ENCODE measurements at regions not wholly inside any gene's neighbourhood (a gene's known extent, or its start where the extent isn't known, plus 50 kb on each side); places are given as distances from the start of the nearest gene placed in this dataset.
"Not testable (repeated sequence)": the region's sequence is repeated elsewhere in the genome, so short reads cannot be mapped to it uniquely, and the experiment has no call there.

- no peaks in the 10 kb centered on the region for H3K36me3 ChIP-seq (ENCODE audit: control insufficient read depth, insufficient read depth, low read length)
- Mint-ChIP-seq H3K9me3 (peaks cover 0 to 4% of the 10 kb centered on the region in 2 donors), H3K4me1 (peaks cover 32 to 37% of the 10 kb centered on the region in 2 donors), H3K4me3 (no peak overlapping the region), H3K27me3 (ENCODE audit: low read depth in 2 of 2) (peaks cover 0 to 2% of the 10 kb centered on the region in 2 donors), H3K36me3 (no peaks in the 10 kb centered on the region), H3K27ac (no peak overlapping the region)
- H3K4me1 ChIP-seq (ENCODE audit: control insufficient read depth, insufficient read depth, low read length): peaks cover 27% of the 10 kb centered on the region
- no peaks in the 10 kb centered on the region for H3K27me3 ChIP-seq (ENCODE audit: control insufficient read depth, insufficient read depth, low read length)
- 100% methylated on average over 3 of the region's 3 CpGs for WGBS (ENCODE audit: insufficient coverage)
- no peak overlapping the region for H3K4me3 ChIP-seq (ENCODE audit: low read length)
- H3K27ac ChIP-seq (ENCODE audit: low read length): no peak overlapping the region
- no peak for DNase-seq
- intact Hi-C loops (cut with micrococcal nuclease): no loop called here
- no peaks in the 10 kb centered on the region for H3K9me3 ChIP-seq (ENCODE audit: control insufficient read depth, insufficient read depth, low read length)
- ATAC-seq: no peak
- no peak for TF ChIP-seq CTCF (IDR thresholded peaks at IDR 0.05)
Observed at GRCh38 chr14:71248194-71248593, 340.9 kb downstream of the PCNX1 start.

GRCh38 chr14:71250347-71250746, 343.1 kb downstream of the PCNX1 start:
- Mint-ChIP-seq H3K9me3 (peaks cover 0 to 4% of the 10 kb centered on the region in 2 donors), H3K27ac (peak overlapping the region in 1 of 2 donors; percentile 76), H3K4me3 (no peak overlapping the region), H3K36me3 (no peaks in the 10 kb centered on the region), H3K27me3 (ENCODE audit: low read depth in 2 of 2) (peaks cover 0 to 2% of the 10 kb centered on the region in 2 donors), H3K4me1 (peaks cover 32 to 37% of the 10 kb centered on the region in 2 donors)
- WGBS (ENCODE audit: insufficient coverage): 91% methylated on average over 2 of the region's 2 CpGs
- Histone ChIP-seq H3K4me3 (ENCODE audit: low read length) (no peak overlapping the region), H3K9me3 (ENCODE audit: control insufficient read depth, insufficient read depth, low read length) (no peaks in the 10 kb centered on the region), H3K36me3 (ENCODE audit: control insufficient read depth, insufficient read depth, low read length) (no peaks in the 10 kb centered on the region), H3K27ac (ENCODE audit: low read length) (no peak overlapping the region), H3K4me1 (ENCODE audit: control insufficient read depth, insufficient read depth, low read length) (peaks cover 25% of the 10 kb centered on the region), H3K27me3 (ENCODE audit: control insufficient read depth, insufficient read depth, low read length) (no peaks in the 10 kb centered on the region)
- peak in 1 of 3 donors; percentile 49 for ATAC-seq
- DNase-seq: no peak
- intact Hi-C loops (cut with micrococcal nuclease): no loop called here
- TF ChIP-seq CTCF (IDR thresholded peaks at IDR 0.05): no peak

GRCh38 chr14:71250791-71251190, 343.5 kb downstream of the PCNX1 start:
- Mint-ChIP-seq H3K36me3 (no peaks in the 10 kb centered on the region), H3K27me3 (ENCODE audit: low read depth in 2 of 2) (peaks cover 0 to 2% of the 10 kb centered on the region in 2 donors), H3K4me1 (peaks cover 29 to 33% of the 10 kb centered on the region in 2 donors), H3K4me3 (no peak overlapping the region), H3K9me3 (peaks cover 0 to 4% of the 10 kb centered on the region in 2 donors), H3K27ac (peak overlapping the region in 1 of 2 donors; percentile 76)
- no peak for DNase-seq
- Histone ChIP-seq H3K4me3 (ENCODE audit: low read length) (no peak overlapping the region), H3K9me3 (ENCODE audit: control insufficient read depth, insufficient read depth, low read length) (no peaks in the 10 kb centered on the region), H3K27ac (ENCODE audit: low read length) (no peak overlapping the region), H3K36me3 (ENCODE audit: control insufficient read depth, insufficient read depth, low read length) (no peaks in the 10 kb centered on the region), H3K4me1 (ENCODE audit: control insufficient read depth, insufficient read depth, low read length) (peaks cover 21% of the 10 kb centered on the region), H3K27me3 (ENCODE audit: control insufficient read depth, insufficient read depth, low read length) (no peaks in the 10 kb centered on the region)
- ATAC-seq: no peak
- intact Hi-C loops (cut with micrococcal nuclease): no loop called here
- no peak for TF ChIP-seq CTCF (IDR thresholded peaks at IDR 0.05)

DNA sequence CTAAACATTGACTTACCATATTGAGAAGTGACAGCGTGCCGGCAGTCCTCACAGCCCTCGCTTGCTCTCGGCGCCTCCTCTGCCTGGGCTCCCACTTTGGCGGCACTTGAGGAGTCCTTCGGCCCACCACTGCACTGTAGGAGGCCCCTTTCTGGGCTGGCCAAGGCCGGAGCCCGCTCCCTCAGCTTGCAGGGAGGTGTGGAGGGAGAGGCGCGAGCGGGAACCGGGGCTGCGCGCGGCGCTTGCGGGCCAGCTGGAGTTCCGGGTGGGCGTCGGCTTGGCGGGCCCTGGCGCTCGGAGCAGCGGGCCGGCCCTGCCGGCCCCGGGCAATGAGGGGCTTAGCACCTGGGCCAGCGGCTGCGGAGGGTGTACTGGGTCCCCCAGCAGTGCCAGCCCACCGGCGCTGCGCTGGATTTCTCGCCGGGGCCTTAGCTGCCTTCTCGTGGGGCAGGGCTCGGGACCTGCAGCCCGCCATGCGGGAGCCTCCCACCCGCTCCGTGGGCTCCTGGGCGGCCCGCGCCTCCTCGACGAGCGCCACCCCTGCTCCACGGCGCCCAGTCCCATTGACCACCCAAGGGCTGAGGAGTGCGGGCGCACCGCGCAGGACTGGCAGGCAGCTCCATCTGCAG, 346.9 kb downstream of the PCNX1 start:
- H3K4me1 ChIP-seq (ENCODE audit: control insufficient read depth, insufficient read depth, low read length); H3K27me3 ChIP-seq (ENCODE audit: control insufficient read depth, insufficient read depth, low read length); ATAC-seq; H3K27ac ChIP-seq (ENCODE audit: low read length); H3K9me3 Mint-ChIP-seq; H3K4me3 ChIP-seq (ENCODE audit: low read length); H3K4me1 Mint-ChIP-seq; DNase-seq; H3K27me3 Mint-ChIP-seq (ENCODE audit: low read depth in 2 of 2); intact Hi-C loops (cut with micrococcal nuclease); H3K9me3 ChIP-seq (ENCODE audit: control insufficient read depth, insufficient read depth, low read length); H3K36me3 ChIP-seq (ENCODE audit: control insufficient read depth, insufficient read depth, low read length): not testable (repeated sequence)
- WGBS (ENCODE audit: insufficient coverage): 84% methylated on average over 53 of the region's 53 CpGs
- Mint-ChIP-seq H3K36me3 (peaks cover 13% of the 10 kb centered on the region), H3K27ac (peak overlapping the region in 1 of 2 donors; percentile 48), H3K4me3 (peak overlapping the region; percentile 61)
